HG03442 (cell line): ENCODE measurements at regions not wholly inside any gene's neighbourhood (a gene's known extent, or its start where the extent isn't known, plus 50 kb on each side); places are given as distances from the start of the nearest gene placed in this dataset.

Source experiments
- ATAC-seq: cut with Tn5 transposase; IDR thresholded peaks from one replicate; pipeline ENCODE4 v1.9.1; 2021; ENCODE audit warnings: mild to moderate bottlenecking, moderate library complexity; ENCODE audit not compliant: unreplicated experiment

- no peak for ATAC-seq
Measured at GRCh38 chr18:78899241-78899640, 80.4 kb upstream of the SALL3 start.

- no peak for ATAC-seq
Measured at GRCh38 chr18:78900938-78901909, 78.4 kb upstream of the SALL3 start.

- ATAC-seq, result no peak
Measured at GRCh38 chr18:78901923-78902794, 77.5 kb upstream of the SALL3 start.

- ATAC-seq, result no peak
Measured at GRCh38 chr18:78902795-78903435, 76.7 kb upstream of the SALL3 start.

- no peak for ATAC-seq
Measured at GRCh38 chr18:78903436-78904178, 76.0 kb upstream of the SALL3 start.

GRCh38 chr18:78904179-78904531 is 75.5 kb upstream of the SALL3 start:
- ATAC-seq, result no peak

GRCh38 chr18:78905334-78905733 is 74.3 kb upstream of the SALL3 start:
- no peak for ATAC-seq

- ATAC-seq, result no peak
Measured at GRCh38 chr18:78906066-78906465, 73.6 kb upstream of the SALL3 start.

GRCh38 chr18:78908462-78909260 is 71.0 kb upstream of the SALL3 start:
- no peak for ATAC-seq

- ATAC-seq, result no peak
Measured at GRCh38 chr18:78911751-78912283, 67.8 kb upstream of the SALL3 start.

GRCh38 chr18:78912336-78912735 is 67.3 kb upstream of the SALL3 start:
- ATAC-seq, result no peak

- ATAC-seq, result no peak
Measured at GRCh38 chr18:78912844-78913243, 66.8 kb upstream of the SALL3 start.

GRCh38 chr18:78913395-78913794 is 66.2 kb upstream of the SALL3 start:
- ATAC-seq, result no peak

- no peak for ATAC-seq
Measured at GRCh38 chr18:78913830-78914231, 65.8 kb upstream of the SALL3 start.

GRCh38 chr18:78914249-78914935 is 65.2 kb upstream of the SALL3 start:
- no peak for ATAC-seq

- ATAC-seq, result no peak
Measured at GRCh38 chr18:78915446-78916008, 64.1 kb upstream of the SALL3 start.

GRCh38 chr18:78918707-78919106 is 60.9 kb upstream of the SALL3 start:
- ATAC-seq, result no peak

- no peak for ATAC-seq
Measured at GRCh38 chr18:78919956-78920355, 59.7 kb upstream of the SALL3 start.
